ENCODE measurements at regions not wholly inside any gene's neighbourhood (a gene's known extent, or its start where the extent isn't known, plus 50 kb on each side); places are given as distances from the start of the nearest gene placed in this dataset.
"Not testable (repeated sequence)": the region's sequence is repeated elsewhere in the genome, so short reads cannot be mapped to it uniquely, and the experiment has no call there.

- no peak for TF ChIP-seq CTCF (conservative IDR thresholded peaks at IDR 0.05)
- Mint-ChIP-seq H3K4me1 (no peaks in the 10 kb centered on the region), H3K36me3 (ENCODE audit: low read depth) (peaks cover 8% of the 10 kb centered on the region), H3K27ac (ENCODE audit: unreplicated experiment) (no peak overlapping the region), H3K4me3 (no peak overlapping the region), H3K9me3 (peaks cover 11% of the 10 kb centered on the region), H3K27me3 (ENCODE audit: low read depth) (no peaks in the 10 kb centered on the region)
- no peak for DNase-seq (ENCODE audit: low read depth, low spot score)
These were observed 122.4 kb upstream of the CENPW start for GRCh38 chr6:126217497-126217896.

- DNase-seq (ENCODE audit: low read depth, low spot score); H3K27ac Mint-ChIP-seq (ENCODE audit: unreplicated experiment); H3K27me3 Mint-ChIP-seq (ENCODE audit: low read depth); H3K4me3 Mint-ChIP-seq; H3K4me1 Mint-ChIP-seq: not testable (repeated sequence)
- Mint-ChIP-seq H3K36me3 (ENCODE audit: low read depth) (peaks cover 11% of the 10 kb centered on the region), H3K9me3 (peaks cover 13% of the 10 kb centered on the region)
These were observed 119.0 kb upstream of the CENPW start for GRCh38 chr6:126220901-126221300.

- H3K27ac Mint-ChIP-seq (ENCODE audit: unreplicated experiment): no peak overlapping the region
- DNase-seq (ENCODE audit: low read depth, low spot score): no peak
- H3K27me3 Mint-ChIP-seq (ENCODE audit: low read depth): no peaks in the 10 kb centered on the region
- no peak for TF ChIP-seq CTCF (conservative IDR thresholded peaks at IDR 0.05)
- no peaks in the 10 kb centered on the region for H3K4me1 Mint-ChIP-seq
- no peak overlapping the region for H3K4me3 Mint-ChIP-seq
- H3K9me3 Mint-ChIP-seq: peaks cover 2% of the 10 kb centered on the region
- no peaks in the 10 kb centered on the region for H3K36me3 Mint-ChIP-seq (ENCODE audit: low read depth)
These were observed 111.8 kb upstream of the CENPW start for GRCh38 chr6:126227833-126228702.

GRCh38 chr6:126232671-126233070 is 107.2 kb upstream of the CENPW start:
- Mint-ChIP-seq H3K36me3 (ENCODE audit: low read depth) (peaks cover 3% of the 10 kb centered on the region), H3K27me3 (ENCODE audit: low read depth) (no peaks in the 10 kb centered on the region), H3K4me3 (no peak overlapping the region), H3K4me1 (no peaks in the 10 kb centered on the region), H3K9me3 (peaks cover 6% of the 10 kb centered on the region), H3K27ac (ENCODE audit: unreplicated experiment) (no peak overlapping the region)
- TF ChIP-seq CTCF (conservative IDR thresholded peaks at IDR 0.05): no peak
- no peak for DNase-seq (ENCODE audit: low read depth, low spot score)

- Mint-ChIP-seq H3K36me3 (ENCODE audit: low read depth) (peaks cover 3% of the 10 kb centered on the region), H3K27me3 (ENCODE audit: low read depth) (no peaks in the 10 kb centered on the region), H3K4me3 (no peak overlapping the region), H3K9me3 (peaks cover 6% of the 10 kb centered on the region), H3K27ac (ENCODE audit: unreplicated experiment) (no peak overlapping the region), H3K4me1 (no peaks in the 10 kb centered on the region)
- TF ChIP-seq CTCF (conservative IDR thresholded peaks at IDR 0.05): no peak
- DNase-seq (ENCODE audit: low read depth, low spot score): no peak
These were observed 106.7 kb upstream of the CENPW start for GRCh38 chr6:126233192-126233591.

GRCh38 chr6:126235363-126235762 is 104.6 kb upstream of the CENPW start:
- H3K36me3 Mint-ChIP-seq (ENCODE audit: low read depth): peaks cover 3% of the 10 kb centered on the region
- no peaks in the 10 kb centered on the region for H3K4me1 Mint-ChIP-seq
- no peak for TF ChIP-seq CTCF (conservative IDR thresholded peaks at IDR 0.05)

More at GRCh38 chr6:126235363-126235762, 104.6 kb upstream of the CENPW start:
- Mint-ChIP-seq H3K9me3 (peaks cover 11% of the 10 kb centered on the region), H3K27me3 (ENCODE audit: low read depth) (no peaks in the 10 kb centered on the region), H3K27ac (ENCODE audit: unreplicated experiment) (no peak overlapping the region), H3K4me3 (no peak overlapping the region)
- DNase-seq (ENCODE audit: low read depth, low spot score): no peak

Data from neural crest cell (in vitro differentiated cells).